ENCODE measurements at regions not wholly inside any gene's neighbourhood (a gene's known extent, or its start where the extent isn't known, plus 50 kb on each side); places are given as distances from the start of the nearest gene placed in this dataset.
"Not testable (repeated sequence)": the region's sequence is repeated elsewhere in the genome, so short reads cannot be mapped to it uniquely, and the experiment has no call there.

DNA sequence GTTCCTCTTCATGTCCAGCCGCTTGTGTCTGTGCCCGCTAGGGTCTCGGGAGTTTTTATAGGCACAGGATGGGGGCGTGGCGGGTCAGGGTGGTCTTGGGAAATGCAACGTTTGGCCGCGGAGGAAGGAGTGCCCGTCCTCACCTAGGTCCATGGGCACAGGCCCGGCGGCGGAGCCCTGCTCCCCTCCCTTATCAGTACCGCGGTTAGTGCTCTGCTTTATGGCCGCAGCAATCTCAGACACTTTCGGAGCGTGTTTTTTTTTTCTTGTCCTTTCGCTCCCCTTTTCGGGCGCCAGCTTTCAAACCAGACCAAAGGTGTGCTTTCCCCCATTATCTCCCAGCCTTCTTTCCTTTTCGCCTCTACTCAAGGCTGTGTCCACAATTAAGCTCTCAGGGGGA lies 503.9 kb downstream of the PRIM2 start:
- TF ChIP-seq, protein P1, sequence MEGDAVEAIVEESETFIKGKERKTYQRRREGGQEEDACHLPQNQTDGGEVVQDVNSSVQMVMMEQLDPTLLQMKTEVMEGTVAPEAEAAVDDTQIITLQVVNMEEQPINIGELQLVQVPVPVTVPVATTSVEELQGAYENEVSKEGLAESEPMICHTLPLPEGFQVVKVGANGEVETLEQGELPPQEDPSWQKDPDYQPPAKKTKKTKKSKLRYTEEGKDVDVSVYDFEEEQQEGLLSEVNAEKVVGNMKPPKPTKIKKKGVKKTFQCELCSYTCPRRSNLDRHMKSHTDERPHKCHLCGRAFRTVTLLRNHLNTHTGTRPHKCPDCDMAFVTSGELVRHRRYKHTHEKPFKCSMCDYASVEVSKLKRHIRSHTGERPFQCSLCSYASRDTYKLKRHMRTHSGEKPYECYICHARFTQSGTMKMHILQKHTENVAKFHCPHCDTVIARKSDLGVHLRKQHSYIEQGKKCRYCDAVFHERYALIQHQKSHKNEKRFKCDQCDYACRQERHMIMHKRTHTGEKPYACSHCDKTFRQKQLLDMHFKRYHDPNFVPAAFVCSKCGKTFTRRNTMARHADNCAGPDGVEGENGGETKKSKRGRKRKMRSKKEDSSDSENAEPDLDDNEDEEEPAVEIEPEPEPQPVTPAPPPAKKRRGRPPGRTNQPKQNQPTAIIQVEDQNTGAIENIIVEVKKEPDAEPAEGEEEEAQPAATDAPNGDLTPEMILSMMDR (IDR thresholded peaks at IDR 0.05) = not testable (repeated sequence)
- TF ChIP-seq POLR2A, POLR2AphosphoS5 (IDR thresholded peaks at IDR 0.05): not testable (repeated sequence)
